ENCODE measurements at regions not wholly inside any gene's neighbourhood (a gene's known extent, or its start where the extent isn't known, plus 50 kb on each side); places are given as distances from the start of the nearest gene placed in this dataset.

DNA sequence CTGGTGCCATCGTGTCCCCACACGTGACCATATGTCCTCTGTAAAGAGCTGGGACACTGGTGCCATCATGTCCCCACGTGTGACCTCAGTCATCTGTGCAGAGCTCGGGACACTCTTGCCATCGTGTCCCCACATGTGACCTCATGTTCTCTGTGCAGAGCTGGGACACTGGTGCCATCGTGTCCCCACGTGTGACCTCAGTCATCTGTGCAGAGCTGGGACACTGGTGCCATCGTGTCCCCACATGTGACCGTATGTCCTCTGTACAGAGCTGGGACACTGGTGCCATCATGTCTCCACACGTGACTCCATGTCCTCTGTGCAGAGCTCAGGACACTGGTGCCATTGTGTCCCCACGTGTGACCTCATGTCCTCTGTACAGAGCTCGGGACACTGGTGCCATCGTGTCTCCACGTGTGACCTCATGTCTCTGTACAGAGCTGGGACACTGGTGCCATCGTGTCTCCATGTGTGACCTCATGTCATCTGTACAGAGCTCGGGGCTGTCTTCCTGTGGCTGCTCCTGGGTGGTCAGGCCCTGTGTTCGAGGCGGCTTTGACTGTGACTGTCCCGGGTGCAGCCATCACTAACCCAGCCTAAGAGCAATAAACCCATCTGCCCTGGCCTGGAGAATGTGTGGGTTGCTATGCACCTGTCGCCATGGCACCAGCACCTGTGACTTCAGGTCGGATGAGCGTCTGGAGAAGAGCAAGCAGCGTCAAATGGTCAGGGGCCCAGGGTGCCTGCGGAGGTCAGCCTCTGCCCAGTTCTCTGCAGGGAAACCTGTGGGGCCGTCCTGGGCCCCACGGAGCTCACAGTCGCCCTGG is 334.4 kb downstream of the ADGRD1 start:
- TF ChIP-seq, protein P1, sequence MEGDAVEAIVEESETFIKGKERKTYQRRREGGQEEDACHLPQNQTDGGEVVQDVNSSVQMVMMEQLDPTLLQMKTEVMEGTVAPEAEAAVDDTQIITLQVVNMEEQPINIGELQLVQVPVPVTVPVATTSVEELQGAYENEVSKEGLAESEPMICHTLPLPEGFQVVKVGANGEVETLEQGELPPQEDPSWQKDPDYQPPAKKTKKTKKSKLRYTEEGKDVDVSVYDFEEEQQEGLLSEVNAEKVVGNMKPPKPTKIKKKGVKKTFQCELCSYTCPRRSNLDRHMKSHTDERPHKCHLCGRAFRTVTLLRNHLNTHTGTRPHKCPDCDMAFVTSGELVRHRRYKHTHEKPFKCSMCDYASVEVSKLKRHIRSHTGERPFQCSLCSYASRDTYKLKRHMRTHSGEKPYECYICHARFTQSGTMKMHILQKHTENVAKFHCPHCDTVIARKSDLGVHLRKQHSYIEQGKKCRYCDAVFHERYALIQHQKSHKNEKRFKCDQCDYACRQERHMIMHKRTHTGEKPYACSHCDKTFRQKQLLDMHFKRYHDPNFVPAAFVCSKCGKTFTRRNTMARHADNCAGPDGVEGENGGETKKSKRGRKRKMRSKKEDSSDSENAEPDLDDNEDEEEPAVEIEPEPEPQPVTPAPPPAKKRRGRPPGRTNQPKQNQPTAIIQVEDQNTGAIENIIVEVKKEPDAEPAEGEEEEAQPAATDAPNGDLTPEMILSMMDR (IDR thresholded peaks at IDR 0.05): no peak
- no peak for TF ChIP-seq POLR2A (IDR thresholded peaks at IDR 0.05)
